ENCODE measurements at regions not wholly inside any gene's neighbourhood (a gene's known extent, or its start where the extent isn't known, plus 50 kb on each side); places are given as distances from the start of the nearest gene placed in this dataset.
"Not testable (repeated sequence)": the region's sequence is repeated elsewhere in the genome, so short reads cannot be mapped to it uniquely, and the experiment has no call there.

DNA sequence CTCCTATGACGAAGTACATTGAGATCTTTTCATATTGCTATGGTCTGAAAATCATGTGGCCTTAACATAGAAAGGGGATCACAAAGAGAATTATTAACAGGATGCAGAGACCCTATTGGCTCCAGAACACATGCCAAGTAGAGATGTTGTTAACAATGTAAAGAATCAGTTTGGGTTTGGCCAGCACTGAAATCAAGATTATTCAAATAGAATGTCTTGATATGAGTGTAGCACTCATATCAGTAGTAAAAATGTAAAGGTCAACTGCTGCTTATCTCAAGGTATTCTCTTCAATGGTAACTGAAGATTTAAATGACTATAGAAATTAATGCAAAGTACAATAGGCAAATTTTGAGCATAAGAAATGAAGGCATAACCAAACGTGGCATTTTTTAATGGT is 262.8 kb downstream of the PTH2R start:
- in situ Hi-C loops (cut with HindIII; ENCODE audit: low pct_ligation_motif_present, low pct_unique_long_range_greater_than_20kb, low sequenced_read_pairs), result no loop called here

DNA sequence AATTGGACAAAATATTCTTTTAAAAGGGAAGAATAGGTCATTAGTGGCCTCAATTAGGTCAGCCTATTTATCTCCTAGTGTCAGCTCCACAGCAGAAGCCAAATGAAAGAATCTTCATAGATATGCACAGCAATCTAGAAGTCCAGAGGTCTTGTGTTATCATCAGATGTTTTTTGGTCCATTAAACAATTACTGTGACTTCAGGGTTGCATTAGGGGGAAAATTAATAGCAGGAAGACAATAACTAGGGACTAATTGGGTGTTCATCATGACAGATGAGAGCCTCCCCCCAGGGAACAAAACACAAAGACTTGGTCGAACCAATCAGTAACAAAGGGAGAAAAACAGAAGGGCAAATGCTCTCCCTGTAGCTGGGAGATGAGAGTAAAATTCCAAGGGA is 264.7 kb downstream of the PTH2R start:
- DNase-seq, result no peak
- in situ Hi-C loops (cut with HindIII; ENCODE audit: low pct_ligation_motif_present, low pct_unique_long_range_greater_than_20kb, low sequenced_read_pairs), result no loop called here

More for the DNA sequence above, 262.8 kb downstream of the PTH2R start:
- no peak for DNase-seq

DNA sequence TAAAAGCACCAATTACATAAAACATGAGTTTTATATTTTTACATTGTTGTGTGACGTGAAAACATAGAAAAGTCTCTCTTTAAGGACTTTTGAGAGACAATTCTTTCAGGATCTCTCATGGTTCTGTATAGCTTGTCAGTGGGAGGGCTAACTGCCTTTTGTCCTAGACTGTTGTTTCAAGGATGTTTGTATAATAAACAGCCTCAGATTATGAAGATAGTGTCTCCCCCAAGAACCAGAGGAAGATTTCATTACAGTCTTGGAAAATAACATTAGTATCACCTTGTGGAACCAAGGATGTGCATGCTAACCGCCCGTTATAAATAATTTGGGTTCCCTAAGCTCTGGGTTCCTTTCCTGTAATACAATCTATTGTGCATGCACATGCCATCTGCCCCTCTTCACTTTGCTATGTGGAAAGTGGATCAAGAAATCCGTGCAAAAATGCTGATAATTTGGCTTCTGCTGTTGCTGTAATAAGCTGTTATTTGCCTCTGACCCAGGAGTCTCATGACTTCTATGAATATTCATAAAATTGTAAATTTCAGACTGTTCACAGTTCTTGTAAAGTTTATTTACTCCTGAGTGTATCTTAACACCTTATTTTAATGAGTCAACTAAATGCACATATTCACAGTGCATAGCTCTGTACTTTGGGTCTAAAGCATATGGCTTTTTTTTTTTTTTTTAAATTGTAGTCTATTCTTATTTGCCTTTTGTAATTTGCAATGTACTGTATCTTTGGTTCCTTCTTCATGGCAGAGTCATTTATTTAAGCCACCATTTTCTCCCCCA is 265.5 kb downstream of the PTH2R start:
- in situ Hi-C loops (cut with HindIII; ENCODE audit: low pct_ligation_motif_present, low pct_unique_long_range_greater_than_20kb, low sequenced_read_pairs), result no loop called here
- no peak for DNase-seq

DNA sequence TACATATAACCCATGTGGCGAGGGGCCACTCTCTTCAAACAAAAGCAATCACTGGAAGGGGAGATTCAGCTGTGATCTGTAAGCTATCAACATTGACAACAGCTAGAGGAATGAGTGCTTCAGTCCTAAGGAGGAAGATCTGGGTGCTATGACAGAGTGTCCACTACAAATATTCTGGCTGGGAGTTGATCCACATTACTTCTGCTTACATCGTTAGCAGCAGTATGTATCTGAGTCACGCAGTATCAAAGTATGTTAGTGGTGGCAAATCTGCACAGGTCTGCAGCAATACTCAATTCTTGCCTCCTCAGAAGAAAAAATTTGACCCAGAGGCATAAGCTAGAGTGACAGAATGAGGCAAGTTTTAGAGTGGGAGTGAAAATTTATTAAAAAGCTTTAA is 267.0 kb downstream of the PTH2R start:
- in situ Hi-C loops (cut with HindIII; ENCODE audit: low pct_ligation_motif_present, low pct_unique_long_range_greater_than_20kb, low sequenced_read_pairs), result no loop called here
- no peak for DNase-seq

DNA sequence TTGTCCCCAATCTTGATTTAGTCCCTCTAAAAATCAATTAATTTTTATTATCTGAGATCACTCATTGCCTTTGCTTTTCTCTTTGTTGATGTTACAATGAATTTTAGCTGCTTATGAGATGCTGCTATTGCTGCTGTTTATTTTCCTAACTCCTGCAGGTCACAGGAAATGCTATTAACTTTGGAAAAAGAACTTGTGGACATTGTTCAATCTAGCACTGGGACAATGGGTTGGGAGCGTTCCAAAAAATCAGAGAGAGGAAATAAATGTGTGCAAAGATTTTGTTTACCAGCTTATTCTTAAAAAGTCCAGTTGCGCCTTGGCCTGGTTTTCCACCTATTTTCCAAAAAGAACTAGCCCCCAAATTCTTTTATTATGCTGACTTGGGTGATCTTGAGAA is 268.3 kb downstream of the PTH2R start:
- in situ Hi-C loops (cut with HindIII; ENCODE audit: low pct_ligation_motif_present, low pct_unique_long_range_greater_than_20kb, low sequenced_read_pairs), result no loop called here
- no peak for DNase-seq

DNA sequence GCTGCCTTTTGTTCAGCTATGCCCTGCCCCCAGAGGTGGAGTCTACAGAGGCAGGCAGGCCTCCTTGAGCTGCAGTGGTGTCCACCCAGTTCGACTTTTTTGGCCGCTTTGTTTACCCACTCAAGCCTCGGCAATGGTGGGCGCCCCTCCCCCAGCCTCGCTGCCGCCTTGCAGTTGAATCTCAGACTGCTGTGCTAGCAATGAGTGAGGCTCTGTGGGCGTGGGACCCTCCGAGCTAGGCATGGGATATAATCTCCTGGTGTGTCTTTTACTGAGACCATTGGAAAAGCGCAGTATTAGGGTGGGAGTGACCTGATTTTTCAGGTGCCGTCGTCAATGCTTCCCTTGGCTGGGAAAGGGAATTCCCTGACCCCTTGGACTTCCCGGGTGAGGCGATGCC is 279.3 kb downstream of the PTH2R start:
- in situ Hi-C loops (cut with HindIII; ENCODE audit: low pct_ligation_motif_present, low pct_unique_long_range_greater_than_20kb, low sequenced_read_pairs); DNase-seq: not testable (repeated sequence)

DNA sequence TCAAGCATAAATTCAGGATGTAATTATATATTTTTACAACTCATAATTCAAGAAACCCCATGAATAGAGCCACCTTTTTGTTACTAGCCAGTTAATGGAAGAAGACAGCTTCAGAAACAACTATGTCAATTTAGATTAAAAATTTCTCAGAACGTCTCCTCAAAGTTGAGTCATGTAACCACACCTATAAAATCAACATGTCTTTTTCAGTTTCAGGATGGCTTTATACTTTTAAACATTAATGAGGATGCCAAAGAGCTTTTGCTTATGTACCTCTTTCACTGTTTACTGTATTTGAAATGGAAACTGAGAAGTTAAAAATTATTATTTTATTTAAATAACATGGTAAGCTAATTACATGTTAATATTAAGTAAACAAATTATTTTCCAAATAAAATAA is 280.1 kb downstream of the PTH2R start:
- in situ Hi-C loops (cut with HindIII; ENCODE audit: low pct_ligation_motif_present, low pct_unique_long_range_greater_than_20kb, low sequenced_read_pairs), result no loop called here
- no peak for DNase-seq

DNA sequence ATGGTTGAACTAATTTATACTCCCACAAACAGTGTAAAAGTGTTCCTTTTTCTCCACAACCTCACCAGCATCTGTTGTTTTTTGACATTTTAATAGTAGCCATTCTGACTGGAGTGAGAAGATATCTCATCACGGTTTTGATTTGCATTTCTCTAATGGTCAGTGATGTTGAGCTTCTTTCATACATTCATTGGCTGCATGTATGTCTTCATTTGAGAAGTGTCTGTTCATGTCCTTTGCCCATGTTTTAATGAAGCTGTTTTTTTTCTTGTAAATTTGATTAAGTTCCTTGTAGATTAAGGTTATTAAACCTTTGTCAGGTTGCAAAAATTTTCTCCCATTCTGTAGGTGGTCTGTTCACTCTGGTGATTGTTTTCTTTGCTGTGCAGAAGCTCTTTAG is 281.1 kb downstream of the PTH2R start:
- in situ Hi-C loops (cut with HindIII; ENCODE audit: low pct_ligation_motif_present, low pct_unique_long_range_greater_than_20kb, low sequenced_read_pairs); DNase-seq: not testable (repeated sequence)

DNA sequence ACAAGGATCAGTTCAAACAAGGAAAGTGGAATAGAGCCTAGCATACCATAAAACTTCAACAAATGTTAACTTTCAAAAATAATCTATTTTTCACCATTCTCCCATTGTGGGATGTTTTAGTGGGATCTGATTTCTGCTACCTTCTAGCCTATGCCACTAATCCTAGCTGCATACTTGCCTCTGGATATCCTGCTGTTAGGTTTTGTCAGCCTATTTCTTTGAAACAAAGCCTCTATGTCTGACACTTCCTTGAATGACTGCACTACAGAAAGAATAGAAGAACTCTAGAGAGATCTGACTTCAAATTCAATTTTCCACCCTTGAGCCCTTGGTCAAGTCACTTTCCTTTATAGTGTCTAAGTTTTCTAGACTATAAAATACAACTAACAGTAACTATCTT is 291.5 kb downstream of the PTH2R start:
- in situ Hi-C loops (cut with HindIII; ENCODE audit: low pct_ligation_motif_present, low pct_unique_long_range_greater_than_20kb, low sequenced_read_pairs), result no loop called here
- no peak for DNase-seq

DNA sequence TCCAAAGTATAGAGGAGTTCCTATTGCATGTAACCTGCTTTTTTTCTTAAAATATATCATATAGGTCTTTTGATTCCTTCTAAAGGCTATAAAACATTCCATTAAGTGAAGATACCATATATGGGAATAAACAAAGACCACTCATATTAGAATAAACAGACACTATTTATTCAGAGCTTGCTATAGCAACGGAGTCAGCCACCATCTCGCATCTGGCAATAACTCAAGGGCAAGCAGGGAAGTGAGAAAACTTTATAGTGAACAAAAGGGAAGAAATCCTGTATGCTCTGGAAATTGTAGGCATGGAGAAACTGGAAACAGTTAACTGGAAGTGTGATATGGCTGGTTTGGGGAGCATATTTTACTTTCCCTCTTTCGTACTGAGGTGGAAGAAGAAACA is 301.9 kb downstream of the PTH2R start:
- DNase-seq, result no peak
- in situ Hi-C loops (cut with HindIII; ENCODE audit: low pct_ligation_motif_present, low pct_unique_long_range_greater_than_20kb, low sequenced_read_pairs), result no loop called here

DNA sequence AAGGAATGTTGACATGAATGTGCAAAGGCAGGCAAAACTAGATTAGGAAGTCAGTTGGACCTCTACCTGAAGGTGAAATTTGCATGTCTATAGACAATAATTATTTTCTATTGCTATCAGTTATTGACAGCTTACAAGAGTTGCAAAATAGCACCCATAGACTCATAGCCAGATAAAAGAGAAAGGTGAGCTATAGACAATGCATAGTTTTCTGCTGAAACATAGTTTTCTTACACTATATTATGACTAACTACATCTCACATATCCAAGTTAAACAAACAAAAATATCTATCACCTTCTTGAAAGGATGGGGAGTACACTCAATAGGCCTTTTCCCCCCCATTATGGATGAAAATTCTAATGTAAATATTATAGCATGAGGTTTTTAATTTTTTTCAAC is 305.0 kb downstream of the PTH2R start:
- in situ Hi-C loops (cut with HindIII; ENCODE audit: low pct_ligation_motif_present, low pct_unique_long_range_greater_than_20kb, low sequenced_read_pairs), result no loop called here
- DNase-seq, result no peak

DNA sequence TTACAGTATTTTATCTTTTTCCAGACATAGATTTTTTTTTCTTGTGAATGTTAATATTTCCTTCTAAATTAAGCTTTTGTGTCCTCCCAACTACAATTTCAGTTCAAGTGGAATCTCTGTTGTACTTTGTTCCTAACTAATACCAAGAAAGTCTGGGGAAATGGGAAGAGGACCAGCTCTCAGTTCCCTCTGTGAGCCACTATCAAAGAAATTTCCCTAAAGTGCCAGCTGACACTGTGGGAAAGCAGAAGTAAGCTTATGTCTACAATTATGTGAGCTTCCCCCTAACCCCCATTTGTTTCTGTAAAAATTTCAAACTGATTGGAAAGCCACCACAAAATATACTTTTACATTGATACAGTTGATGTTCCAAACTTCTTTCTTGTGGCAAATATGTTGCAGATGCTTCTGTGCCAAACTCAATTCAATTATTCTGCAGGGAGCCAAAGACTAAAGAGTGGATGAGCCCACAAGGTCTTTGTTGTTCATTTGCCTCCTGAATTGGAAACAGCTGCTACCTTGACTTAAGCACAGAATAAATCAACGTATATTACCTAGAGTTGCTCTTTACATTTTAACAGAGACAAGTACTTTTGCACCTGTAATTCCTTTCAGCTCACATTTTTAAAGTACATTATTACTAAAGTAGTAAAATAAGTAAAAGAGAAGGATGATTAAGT is 306.6 kb downstream of the PTH2R start:
- no peak for DNase-seq
- in situ Hi-C loops (cut with HindIII; ENCODE audit: low pct_ligation_motif_present, low pct_unique_long_range_greater_than_20kb, low sequenced_read_pairs), result no loop called here

DNA sequence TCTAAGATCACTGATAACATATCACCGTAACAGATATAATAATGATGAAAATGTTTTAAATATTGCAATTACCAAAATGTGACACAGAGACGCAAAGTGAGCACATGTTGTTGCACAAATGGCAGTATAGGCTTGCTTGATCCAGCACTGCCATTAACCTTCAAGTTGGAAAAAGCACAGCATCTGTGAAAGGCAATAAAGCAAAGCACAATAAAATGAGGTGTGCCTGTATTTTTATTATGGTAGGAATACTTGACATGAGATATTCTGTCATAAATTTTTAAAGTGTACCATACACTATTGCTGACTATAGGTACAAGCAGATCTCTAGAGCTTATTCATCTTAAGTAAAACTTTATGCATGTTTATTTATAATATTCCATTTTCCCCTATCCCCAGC is 312.2 kb downstream of the PTH2R start:
- no peak for DNase-seq
- in situ Hi-C loops (cut with HindIII; ENCODE audit: low pct_ligation_motif_present, low pct_unique_long_range_greater_than_20kb, low sequenced_read_pairs), result no loop called here

DNA sequence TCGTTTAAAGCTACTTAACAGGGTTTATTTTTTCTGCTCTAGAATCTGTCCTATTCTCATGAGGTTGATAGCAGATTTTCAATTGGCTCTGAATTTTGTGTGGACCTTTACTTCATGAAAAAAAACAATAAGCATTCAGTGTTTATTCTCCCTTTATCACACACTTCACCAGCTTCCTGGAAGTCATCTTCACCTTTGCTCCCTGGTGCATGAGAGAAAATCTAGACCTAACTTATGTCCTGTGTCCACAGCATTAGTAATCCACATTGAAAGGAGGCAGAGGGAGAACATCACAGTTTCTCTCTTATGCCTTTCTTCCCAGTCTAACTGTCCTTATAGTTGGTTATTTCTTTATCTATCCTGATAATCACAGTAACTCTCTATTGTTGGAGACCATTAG is 316.1 kb downstream of the PTH2R start:
- no peak for DNase-seq
- in situ Hi-C loops (cut with HindIII; ENCODE audit: low pct_ligation_motif_present, low pct_unique_long_range_greater_than_20kb, low sequenced_read_pairs), result no loop called here

DNA sequence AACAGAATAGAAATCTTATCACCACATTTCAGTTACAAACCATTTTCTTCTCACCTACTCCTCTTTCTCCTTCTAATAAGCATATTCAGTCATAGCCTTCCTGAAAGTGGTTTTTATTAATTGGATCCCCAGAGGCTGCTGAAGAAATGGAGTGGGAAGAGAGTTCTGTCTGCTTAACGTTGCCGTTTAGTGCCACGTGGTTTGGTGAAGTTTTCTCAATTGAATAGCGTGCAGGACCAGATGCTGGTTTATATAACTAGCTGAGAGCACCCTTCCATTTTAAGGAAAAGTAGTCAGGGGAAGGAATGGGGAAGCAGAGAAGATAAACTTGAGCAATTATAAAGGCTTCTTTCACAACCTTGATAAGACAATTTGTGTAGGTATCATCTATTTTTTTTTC is 318.7 kb downstream of the PTH2R start:
- in situ Hi-C loops (cut with HindIII; ENCODE audit: low pct_ligation_motif_present, low pct_unique_long_range_greater_than_20kb, low sequenced_read_pairs), result no loop called here

DNA sequence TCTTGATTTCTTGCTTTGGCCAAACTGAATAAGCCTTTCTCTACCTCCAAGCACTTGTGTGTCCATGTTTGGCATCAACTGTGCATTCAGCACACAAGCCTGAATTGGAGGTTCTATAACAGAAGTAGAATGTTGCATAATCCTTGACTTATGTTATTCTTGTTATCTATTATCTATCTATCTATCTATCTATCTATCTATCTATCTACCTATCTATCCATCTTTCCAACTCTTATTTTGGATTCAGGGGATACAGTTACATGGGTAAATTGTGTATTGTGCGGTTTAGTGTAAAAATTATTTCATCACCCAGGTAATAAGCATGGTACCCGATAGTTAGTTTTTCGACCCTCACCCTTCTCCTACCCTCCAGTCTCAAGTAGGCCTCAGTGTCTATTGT is 319.6 kb downstream of the PTH2R start:
- DNase-seq, result no peak
- in situ Hi-C loops (cut with HindIII; ENCODE audit: low pct_ligation_motif_present, low pct_unique_long_range_greater_than_20kb, low sequenced_read_pairs), result no loop called here

More for the DNA sequence above, 318.7 kb downstream of the PTH2R start:
- DNase-seq, result no peak

DNA sequence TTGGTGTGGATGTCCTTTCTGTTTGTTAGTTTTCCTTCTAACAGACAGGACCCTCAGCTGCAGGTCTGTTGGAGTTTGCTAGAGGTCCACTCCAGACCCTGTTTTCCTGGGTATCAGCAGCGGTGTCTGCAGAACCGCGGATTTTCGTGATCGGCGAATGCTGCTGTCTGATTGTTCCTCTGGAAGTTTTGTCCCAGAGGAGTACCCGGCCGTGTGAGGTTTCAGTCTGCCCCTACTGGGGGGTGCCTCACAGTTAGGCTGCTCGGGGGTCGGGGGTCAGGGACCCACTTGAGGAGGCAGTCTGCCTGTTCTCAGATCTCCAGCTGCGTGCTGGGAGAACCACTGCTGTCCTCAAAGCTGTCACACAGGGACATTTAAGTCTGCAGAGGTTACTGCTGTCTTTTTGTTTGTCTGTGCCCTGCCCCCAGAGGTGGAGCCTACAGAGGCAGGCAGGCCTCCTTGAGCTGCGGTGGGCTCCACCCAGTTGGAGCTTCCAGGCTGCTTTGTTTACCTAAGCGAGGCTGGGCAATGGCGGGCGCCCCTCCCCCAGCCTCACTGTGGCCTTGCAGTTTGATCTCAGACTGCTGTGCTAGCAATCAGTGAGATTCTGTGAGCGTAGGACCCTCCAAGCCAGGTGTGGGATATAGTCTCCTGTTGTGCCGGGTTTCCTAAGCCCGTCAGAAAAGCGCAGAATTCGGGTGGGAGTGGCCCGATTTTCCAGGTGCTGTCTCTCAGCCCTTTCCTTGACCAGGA is 345.2 kb downstream of the PTH2R start:
- DNase-seq; in situ Hi-C loops (cut with HindIII; ENCODE audit: low pct_ligation_motif_present, low pct_unique_long_range_greater_than_20kb, low sequenced_read_pairs): not testable (repeated sequence)

DNA sequence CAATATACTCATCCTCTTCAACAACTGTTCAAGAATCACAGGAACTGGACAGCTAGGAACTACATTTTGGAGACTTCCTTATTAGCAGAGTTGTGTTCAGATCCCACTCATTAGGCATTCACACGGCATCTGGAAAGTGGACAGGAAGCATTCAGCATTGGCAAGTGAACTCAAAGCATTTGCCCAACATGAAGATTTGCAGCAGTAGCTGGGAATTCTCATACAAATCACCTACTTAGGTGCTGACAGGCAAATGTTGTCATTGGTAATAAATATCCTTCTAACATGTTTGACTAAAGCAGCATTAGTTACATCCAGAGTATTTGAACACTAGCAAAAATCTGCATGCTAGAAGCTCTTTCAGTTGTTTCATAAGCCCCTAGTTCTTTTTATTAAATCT is 350.8 kb downstream of the PTH2R start:
- DNase-seq, result no peak
- in situ Hi-C loops (cut with HindIII; ENCODE audit: low pct_ligation_motif_present, low pct_unique_long_range_greater_than_20kb, low sequenced_read_pairs), result no loop called here

DNA sequence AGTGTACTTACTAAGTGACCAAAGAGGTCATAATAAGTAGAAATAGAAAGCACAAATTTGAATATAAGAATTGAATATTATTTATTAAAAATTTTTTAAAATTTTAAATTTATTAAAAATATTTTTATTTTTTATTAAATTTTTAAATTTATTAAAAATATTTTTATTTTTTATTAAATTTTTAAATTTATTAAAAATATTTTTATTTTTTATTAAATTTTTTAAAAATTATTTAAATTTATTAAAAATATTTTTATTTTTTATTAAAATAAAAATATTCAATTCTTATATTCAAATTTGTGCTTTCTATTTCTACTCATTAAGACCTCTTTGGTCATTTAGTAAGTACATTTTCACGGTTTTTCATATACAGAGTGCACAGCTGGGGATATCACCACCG is 366.5 kb downstream of the PTH2R start:
- in situ Hi-C loops (cut with HindIII; ENCODE audit: low pct_ligation_motif_present, low pct_unique_long_range_greater_than_20kb, low sequenced_read_pairs); DNase-seq: not testable (repeated sequence)
